COLO668 (cell line): ENCODE measurements at regions not wholly inside any gene's neighbourhood (a gene's known extent, or its start where the extent isn't known, plus 50 kb on each side); places are given as distances from the start of the nearest gene placed in this dataset.
"Not testable (repeated sequence)": the region's sequence is repeated elsewhere in the genome, so short reads cannot be mapped to it uniquely, and the experiment has no call there.

Experiments
- DNase-seq: peaks from one replicate; lab custom pipeline; 2025; ENCODE audit not compliant: unreplicated experiment; lab: John Stamatoyannopoulos, UW

DNA sequence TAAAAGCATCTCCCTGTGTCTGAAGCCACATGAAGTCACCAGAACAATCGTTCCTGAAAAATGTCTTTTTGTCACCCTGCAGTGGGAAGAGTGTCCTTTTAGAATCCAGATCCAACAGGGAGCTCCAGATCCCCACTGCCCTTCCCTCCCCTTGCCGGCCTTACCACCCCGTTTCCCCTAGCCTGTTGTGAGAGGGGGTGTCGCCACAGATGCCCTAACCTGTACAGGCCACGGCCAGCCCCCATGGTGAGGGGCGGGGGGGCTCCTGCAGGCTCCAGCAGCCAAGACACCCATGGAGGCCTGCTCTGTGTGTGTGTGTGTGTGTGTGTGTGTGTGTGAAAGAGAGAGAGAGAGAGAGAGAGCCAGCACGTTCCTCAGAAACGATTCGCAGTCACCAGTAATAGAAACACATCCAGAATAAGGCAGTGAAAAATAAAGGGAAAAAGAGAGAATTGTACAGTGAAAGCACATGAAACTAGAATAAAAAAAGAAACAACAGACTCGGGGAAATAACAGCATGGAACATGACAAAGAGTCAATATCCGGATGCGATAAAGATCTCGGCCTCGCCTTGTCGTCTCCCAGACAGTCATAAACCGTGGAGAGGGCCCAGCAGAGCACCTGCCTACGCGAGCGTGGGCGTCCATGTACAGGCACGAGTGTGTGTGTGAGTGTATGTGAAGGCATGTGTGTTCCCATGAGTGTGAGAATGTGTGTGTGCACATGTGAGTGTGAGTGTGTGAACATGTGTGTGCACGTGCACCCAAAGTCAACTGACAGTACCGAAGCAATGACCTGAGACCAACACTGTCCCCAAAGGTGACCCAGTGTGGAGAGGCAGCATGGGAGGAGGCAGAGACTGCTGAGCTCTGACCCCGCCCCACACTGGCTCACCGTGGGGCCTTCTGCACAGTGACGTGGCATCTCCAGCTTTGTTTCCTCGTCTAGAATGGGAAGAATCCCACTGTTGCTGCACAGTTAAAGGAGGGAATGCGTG is 303.8 kb downstream of the NPHP4 start:
- DNase-seq: no peak

DNA sequence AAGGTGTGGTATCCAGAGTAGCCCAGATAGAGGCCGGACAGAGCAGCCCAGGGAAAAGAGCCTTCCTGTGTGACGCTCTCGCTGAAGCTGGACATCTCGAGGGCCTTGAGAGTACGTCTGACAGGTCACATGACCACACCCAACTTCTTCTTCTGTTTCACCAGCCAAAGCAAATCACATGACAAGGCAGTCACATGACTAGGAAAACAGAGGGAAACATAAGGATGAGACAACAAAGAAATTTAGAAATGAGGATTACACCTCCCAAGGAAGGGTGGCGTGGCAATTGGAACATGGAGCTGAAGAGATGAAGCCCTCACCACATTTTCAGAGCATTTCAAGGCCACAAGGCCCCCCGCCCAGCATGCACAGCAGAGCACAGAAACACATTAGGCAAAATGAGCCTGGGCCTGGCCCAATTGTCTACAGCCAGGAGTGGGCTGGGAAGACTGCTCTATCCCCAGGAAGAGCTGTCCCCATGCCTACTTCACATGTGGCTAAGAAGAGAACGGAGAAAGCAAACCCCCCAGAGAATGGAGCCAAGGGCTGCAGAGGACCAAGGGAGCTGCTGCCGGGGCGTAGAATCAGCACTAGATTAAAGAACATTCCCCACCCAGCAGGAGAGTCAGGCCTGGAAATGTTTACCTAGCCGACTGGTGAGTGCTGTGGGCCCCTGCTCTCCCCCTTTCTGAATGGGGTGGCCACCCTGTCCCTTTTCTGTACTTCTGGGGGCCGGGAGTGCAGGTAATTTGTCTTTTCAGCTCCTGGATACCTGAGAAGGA is 305.1 kb downstream of the NPHP4 start:
- DNase-seq: no peak

DNA sequence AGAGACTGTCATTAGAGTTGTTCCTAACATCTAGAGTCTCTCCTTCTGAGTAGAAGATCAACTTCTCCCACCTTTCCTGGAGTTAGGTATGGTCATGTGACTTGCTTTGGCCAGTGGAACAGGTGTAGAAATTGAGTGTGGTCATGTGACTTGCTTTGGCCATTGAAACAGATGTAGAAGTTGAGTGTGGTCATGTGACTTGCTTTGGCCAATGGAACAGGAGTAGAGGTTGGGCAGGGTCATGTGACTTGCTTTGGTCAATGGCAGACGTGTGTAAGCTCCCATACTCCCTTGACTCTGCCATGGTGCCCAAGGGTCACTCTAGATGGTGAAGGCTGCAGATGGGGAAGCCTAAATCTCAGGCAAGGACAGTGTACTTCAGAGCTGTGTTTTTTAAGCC is 306.0 kb downstream of the NPHP4 start:
- no peak for DNase-seq

DNA sequence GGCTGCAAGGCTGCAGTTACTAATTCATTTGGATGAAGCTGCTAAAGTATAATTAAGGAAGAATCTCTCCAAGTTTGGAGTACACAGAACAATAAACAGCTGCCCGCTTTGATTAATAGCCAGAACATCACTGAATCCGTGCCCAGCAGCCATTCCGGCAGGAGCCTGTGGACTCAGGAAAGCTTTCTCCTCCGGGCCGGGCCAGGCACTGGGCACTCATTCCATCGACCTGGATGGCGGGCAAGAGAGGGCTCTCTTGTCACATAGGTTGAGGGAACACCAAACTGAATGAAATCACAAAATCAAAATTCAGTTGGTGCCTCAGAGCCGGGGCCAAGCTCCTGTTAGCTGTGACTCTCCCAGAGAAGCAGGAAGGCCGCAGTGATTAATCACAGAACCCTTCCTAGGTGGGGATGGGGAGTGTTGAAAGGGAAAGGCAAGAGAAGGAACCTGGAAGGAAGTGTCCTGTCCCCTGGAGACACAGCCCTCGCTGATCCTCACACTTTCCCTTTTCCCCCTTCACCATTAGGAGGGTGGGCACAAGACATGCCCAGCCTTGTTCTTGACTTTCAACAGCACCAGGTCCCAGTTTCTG is 306.7 kb downstream of the NPHP4 start:
- DNase-seq: no peak

DNA sequence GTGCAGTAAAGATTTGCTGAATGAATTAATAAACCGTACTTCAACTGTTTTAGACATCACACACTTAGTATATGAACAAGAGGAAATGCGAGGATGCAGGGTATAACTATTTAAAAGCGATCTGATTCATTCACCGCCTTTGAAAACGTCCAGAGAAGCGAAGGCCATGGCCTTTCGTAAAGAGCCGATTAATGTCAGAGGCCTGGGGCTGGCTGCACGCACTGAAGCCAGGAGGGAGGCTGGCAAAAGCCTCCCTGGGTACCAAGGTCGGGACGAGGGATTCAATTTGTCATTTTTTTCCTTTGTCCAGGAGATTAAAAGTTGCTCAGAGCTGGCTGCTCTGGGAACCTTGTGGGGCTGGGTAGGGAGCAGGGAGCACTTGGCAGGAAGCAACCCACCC is 307.4 kb downstream of the NPHP4 start:
- DNase-seq: no peak

DNA sequence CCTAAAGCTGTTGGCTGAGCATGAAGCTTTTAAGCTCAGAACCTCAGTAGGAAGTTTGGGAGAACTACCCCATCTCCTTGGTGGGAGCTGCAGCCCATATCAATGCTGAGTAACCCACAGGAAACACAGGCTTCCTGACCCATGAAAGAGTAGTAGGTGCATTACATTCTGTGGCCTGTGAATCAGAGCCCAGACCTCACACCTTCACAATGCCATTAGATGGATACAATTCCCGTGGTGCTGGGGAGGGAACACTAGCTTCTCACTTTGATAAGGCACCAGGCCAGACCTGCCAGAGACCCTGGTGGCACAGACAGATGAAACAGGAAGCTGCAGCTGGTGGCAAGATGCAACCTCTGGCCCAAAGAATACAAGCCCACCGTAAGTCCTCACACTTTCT is 308.8 kb downstream of the NPHP4 start:
- DNase-seq: no peak

DNA sequence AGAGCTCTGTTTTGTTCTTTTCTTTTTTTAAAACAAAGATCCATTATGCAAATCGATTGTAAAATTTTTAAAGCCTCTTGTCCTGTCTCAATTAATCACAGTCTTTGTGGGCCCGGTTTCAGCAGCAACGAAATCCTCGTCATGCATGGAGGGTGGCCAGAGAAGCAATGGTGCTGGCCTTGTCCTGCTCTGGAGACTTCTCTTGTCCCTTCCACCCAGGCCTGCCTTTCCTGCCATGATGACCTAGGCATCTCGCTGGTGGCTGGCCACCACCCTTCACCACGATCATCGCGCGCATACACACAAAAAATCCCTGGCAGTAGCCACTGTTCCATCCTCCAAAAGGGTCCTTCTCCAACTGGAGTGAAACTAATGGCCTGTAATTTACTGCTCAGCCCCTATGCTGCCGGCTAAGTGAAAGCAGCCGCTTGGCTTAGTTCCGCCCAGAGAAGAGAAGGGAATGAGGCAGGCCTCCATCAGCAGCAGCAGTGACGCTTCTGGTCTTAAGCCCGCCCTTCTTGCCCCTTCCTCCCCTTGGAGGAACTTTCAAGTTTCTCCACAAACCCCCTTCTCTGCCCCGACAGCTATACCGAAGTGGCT is 309.5 kb downstream of the NPHP4 start:
- DNase-seq: no peak

DNA sequence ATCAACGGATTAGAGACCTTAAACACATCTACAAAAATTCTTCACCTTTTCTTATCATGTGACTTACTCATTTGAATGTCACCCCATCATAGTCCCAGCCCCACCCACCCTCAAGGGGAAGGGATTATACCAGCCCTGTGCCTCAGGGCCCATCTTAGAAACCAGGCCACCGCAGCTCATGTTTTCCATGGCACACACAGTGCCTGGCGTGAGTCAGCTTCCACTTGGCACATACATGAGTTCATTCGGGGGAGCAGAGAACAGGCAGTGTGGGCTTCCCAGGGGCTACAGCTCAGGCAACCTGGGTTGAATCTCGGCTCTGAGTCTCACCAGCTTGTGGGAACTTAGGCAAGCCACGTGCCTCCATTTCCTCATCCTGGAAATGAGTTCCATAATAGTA is 310.6 kb downstream of the NPHP4 start:
- no peak for DNase-seq

DNA sequence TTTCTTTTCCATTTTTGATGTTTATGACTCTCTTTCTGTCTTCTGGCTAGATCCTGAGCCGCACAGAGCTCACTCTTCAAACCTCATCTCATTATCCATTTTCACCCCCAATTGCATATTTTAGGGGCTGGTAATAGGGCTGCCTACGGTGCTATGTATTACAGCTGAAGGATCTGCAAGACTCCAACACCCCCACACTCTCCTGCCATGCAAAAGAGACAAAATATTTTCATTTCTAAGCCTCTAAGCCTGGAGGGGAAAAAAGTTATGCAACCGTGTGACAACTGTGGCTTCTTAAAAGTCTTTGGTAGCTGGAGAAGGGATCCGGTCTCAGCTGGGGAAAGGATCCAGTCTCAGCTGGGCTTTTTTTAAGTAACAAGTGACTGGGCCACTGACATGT is 311.6 kb downstream of the NPHP4 start:
- DNase-seq: no peak

DNA sequence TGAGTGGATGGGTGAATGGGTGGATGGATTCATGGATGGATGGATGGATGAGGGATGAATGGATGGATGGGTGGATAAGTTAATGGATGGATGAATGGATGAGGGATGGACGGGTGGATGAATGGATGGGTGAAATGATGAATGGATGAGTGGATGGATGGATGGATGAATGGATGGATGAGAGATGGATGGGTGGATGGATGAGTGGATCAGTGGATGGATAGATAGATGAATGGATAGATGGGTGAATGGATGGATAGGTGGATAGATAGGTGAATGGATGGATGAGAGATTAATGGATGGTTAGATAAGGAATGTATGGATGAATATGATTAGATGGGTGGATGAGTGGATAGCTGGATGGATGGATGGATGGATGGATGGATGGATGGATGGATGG is 313.5 kb downstream of the NPHP4 start:
- no peak for DNase-seq

DNA sequence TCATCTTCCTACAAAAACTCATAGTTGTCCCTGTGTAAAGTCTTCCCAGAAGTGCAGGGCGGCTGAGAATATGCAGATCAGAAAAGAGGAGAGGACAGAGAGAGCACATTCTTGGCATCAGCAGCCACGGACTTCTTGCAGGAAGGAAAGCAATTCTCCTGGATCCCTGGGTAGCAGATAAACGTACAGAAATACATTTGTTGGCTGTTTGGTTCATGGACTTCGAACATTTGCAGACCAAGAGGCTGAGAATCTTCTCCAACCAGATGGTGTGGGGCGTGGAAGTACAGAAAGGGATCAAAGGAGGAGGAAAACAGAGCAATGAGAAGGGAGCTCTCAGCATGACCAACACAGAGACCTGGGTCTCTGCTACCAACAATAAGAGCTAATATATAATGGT is 319.9 kb downstream of the NPHP4 start:
- DNase-seq: not testable (repeated sequence)

DNA sequence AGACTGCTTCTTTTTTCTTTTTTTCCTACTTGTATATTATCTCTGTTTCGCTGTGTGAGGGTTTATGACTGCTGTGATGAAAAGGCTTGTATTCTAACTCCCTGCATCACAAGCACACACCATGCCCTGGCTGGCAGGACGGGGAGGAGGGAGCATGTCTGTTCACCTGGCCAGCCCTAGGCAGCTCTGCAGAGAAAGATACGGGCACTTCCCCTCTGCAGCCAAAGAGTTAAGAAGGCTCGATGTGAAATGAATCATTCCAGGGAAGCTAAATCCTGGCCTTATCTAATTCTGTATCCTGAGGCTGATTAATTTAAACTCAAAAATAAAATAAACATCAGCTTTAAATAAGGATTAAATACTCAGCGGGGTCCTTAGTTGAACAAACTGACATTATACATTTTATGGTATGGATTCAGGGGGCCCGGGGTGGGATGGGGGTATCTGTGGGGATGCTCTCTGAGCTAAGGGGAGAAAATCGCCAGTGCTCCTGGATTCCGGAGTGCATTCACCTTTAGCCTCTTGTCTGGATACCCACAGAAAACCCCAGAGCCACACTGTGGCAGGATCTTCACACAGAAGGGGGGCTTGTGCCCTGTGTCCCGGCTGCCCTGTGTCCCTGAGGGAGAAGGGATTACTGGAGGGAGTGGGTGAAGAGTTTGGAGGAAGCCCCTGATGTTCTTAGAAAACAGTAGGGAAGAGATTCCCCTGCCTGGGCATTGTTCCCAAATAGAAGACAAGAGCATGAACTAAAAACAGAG is 321.5 kb downstream of the NPHP4 start:
- no peak for DNase-seq

DNA sequence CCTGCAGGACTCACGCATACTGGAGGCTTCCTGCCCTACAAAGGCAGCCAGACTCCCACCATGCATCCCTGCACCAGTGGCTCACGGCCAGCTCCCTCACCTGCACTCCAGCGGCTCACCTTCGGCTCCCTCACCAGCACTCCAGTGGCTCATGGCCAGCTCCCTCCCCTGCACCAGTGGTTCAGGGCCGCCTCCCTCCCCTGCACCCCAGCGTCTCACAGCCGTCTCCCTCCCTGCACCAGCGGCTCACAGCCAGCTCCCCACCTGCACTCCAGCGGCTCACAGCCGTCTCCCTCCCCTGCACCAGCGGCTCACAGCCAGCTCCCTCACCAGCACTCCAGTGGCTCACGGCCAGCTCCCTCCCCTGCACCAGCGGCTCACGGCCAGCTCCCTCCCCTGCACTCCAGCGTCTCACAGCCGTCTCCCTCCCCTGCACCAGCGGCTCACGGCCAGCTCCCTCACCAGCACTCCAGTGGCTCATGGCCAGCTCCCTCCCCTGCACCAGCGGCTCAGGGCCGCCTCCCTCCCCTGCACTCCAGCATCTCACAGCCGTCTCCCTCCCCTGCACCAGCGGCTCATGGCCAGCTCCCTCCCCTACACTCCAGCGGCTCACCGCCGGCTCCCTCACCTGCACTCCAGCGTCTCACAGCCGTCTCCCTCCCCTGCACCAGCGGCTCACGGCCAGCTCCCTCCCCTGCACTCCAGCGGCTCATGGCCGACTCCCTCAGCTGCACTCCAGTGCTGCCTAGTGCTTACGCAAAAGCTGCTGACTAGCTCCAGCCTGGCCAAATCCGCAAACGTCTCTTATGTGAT is 324.5 kb downstream of the NPHP4 start:
- DNase-seq: no peak

DNA sequence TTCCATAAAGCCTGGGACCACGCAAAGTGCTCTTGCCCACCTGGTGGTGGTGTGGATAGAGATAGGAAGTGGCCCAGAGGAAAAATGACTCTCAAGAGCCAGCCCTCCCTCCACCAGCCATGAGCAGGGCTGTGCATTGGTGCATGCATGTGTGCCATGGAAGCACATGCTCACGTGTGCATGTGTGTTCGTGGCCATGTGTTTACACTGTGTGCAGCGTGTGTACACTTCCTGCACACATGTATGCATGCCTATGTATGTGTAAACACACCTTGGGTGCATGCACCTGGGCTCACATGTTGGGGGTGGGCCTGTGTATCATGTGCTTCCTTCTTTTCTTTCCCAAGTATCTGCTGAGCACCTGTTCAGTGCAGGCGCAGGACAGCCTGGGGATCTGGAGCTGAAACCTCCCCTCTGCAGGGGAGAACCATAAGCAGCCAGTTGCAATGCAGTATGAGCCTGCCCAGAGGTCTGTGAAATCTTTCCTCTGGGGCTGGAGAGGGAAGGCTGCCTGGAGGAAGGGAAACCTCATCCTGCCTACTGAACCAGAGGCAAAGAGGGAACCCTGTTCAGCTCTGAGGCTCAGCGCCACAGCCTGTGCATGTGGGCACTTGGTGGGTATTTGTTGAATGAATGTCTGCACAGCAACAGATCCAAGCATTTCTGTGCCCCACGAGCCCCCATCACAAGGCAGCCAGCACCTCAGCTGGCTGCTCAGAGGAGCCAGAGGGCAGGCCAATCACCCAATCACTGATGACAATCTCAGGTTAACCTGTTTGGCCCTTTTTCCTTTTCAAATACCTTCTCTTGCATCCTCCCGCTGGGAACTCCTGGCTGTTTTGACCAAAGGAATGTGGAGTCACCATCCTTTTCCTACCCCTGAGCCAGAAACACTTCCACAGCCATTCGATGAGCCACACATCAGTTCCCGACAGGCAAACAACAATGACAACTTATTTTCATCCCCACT is 327.0 kb downstream of the NPHP4 start:
- no peak for DNase-seq

DNA sequence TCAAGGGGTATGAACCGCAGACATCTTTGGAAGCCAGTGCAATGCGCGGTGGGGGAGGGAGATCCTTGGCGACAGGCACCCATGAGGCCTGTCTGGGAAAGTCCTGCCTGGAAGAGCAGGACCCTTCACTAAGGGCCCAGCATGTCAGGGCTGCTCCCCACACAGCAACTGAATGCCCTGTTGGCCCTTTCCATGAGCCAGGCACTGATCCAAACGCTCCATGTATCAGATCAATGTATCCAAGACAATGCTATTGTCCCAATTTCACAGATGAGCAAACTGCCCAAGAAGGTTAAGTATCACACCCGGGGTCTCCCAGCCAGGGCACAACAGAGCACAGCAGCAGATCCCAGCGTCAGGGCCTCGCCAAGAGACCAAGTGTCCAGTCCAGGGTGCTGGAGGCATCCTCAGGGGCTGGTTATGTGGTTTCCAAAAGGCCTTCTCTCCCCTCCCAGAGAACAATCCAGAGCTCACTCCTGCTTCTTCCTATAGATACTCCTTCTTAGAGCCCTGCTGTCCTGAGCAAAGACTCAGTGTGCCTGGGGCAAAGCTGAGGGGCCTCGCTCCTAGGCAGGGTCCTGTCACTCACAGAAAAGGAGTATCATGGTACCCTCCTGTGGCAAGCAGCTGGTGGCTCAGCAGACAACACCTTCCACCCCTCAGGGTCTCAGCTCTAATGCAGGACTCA is 328.0 kb downstream of the NPHP4 start:
- no peak for DNase-seq

DNA sequence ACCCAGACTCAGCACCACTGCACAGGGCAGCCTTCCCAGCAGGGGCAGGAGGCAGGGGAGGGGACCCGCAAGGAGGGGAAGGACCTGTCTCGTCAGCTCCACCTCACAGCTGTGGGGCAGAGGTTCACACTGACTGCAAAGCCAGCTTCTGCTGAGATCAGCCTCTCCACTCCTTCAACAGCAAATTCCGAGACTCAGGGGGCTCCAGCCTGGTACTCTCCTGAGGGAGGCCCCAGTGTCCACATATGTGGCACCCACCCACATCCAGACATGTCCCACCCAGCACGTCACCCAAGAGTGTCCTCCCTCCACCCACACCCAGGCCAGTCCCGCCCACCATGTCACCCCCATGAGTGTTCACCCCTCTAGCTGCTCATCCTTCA is 329.5 kb downstream of the NPHP4 start:
- no peak for DNase-seq

DNA sequence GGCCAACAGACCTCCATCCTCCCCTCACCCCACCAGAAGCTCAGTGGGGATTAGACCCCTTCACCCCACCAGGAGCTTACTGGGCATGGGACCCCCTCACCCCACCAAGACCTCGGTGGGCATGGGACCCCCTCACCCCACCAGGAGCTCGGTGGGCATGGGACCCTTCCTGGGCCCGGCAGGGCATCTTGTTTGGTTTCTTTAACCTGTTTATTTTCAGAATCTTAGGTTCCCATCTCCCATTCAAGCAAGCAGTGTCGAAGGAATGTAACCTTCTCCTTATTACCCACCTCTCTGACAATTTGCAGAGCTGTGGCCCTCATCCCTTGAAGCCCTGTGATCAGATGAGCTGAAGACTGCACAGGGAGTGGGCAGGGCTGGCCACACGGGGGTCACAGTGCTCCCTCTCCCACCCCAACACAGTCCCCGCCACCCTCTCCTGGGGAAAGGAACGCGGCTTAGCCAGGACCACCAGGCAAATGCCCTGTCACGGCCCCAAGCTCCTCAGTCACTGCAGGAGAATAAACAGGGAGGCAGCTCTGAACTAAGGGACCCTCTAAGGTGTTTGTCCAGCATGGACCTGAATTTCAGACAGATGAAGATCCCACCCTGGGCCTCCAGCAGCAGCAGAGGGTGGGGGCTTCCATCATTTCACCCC is 330.0 kb downstream of the NPHP4 start:
- no peak for DNase-seq
